H9 (cell line): ENCODE measurements at regions not wholly inside any gene's neighbourhood (a gene's known extent, or its start where the extent isn't known, plus 50 kb on each side); places are given as distances from the start of the nearest gene placed in this dataset.

Source experiments
- DNase-seq: peaks from one replicate; pipeline ENCODE4 v3.0.0-alpha.2; 2017
- H2AFZ ChIP-seq: one replicate; pipeline ENCODE4 v1.6.1; 2013; ENCODE audit warnings: mild to moderate bottlenecking, low read length, control low read depth, moderate library complexity
- H2AK5ac ChIP-seq: 2 replicates; pipeline ENCODE4 v1.6.1; 2013; ENCODE audit warnings: low read length, control low read depth, mixed read lengths; ENCODE audit not compliant: insufficient read length
- H2BK120ac ChIP-seq: one replicate; pipeline ENCODE4 v1.6.1; 2013; ENCODE audit warnings: low read depth, mild to moderate bottlenecking, low read length, control low read depth, inconsistent platforms; ENCODE audit not compliant: poor library complexity, severe bottlenecking
- H2BK12ac ChIP-seq: 2 replicates; pipeline ENCODE4 v1.6.1; 2013; ENCODE audit warnings: low read length, control low read depth, mixed read lengths, low read depth; ENCODE audit not compliant: insufficient read length
- H2BK15ac ChIP-seq: 2 replicates; pipeline ENCODE4 v1.6.1; 2013; ENCODE audit warnings: low read depth, low read length, control low read depth
- H2BK20ac ChIP-seq: one replicate; pipeline ENCODE4 v1.6.1; 2013; ENCODE audit warnings: low read depth, mild to moderate bottlenecking, low read length, control low read depth, inconsistent platforms; ENCODE audit not compliant: poor library complexity, severe bottlenecking
- H2BK5ac ChIP-seq: 2 replicates; pipeline ENCODE4 v1.6.1; 2013; ENCODE audit warnings: low read length, control low read depth, mixed read lengths; ENCODE audit not compliant: insufficient read length
- H3K14ac ChIP-seq: 2 replicates; pipeline ENCODE4 v1.6.1; 2013; ENCODE audit warnings: low read length, control low read depth; ENCODE audit not compliant: insufficient read depth
- H3K18ac ChIP-seq: 2 replicates; pipeline ENCODE4 v1.6.1; 2013; ENCODE audit warnings: low read depth, mild to moderate bottlenecking, mixed read lengths, low read length, control low read depth; ENCODE audit not compliant: insufficient read length
- H3K23ac ChIP-seq: 2 replicates; pipeline ENCODE4 v1.6.1; 2013; ENCODE audit warnings: low read length, control low read depth, mixed read lengths, low read depth; ENCODE audit not compliant: insufficient read length
- H3K23me2 ChIP-seq: 2 replicates; pipeline ENCODE4 v1.6.1; 2013; ENCODE audit warnings: low read depth, mild to moderate bottlenecking, mixed read lengths, low read length, control low read depth; ENCODE audit not compliant: insufficient read length, poor library complexity, severe bottlenecking
- H3K27ac ChIP-seq: 2 replicates; pipeline ENCODE4 v1.5.1; 2013; ENCODE audit warnings: low read length, control low read depth, mixed read lengths, low read depth; ENCODE audit not compliant: insufficient read length
- H3K27me3 ChIP-seq: 2 replicates; pipeline ENCODE4 v1.6.1; 2013; ENCODE audit warnings: low read length, control low read depth, inconsistent platforms; ENCODE audit not compliant: insufficient read depth
- H3K4ac ChIP-seq: 2 replicates; pipeline ENCODE4 v1.6.1; 2013; ENCODE audit warnings: low read depth, mild to moderate bottlenecking, control low read depth, inconsistent platforms, low read length, moderate library complexity
- H3K4me1 ChIP-seq: 2 replicates; pipeline ENCODE4 v1.6.1; 2013; ENCODE audit warnings: low read length, control low read depth, inconsistent platforms; ENCODE audit not compliant: insufficient read depth
- H3K4me2 ChIP-seq: 2 replicates; pipeline ENCODE4 v1.6.1; 2013; ENCODE audit warnings: low read length, control low read depth, mixed read lengths; ENCODE audit not compliant: insufficient read length, insufficient read depth
- H3K56ac ChIP-seq: 2 replicates; pipeline ENCODE4 v1.6.1; 2013; ENCODE audit warnings: low read depth, mild to moderate bottlenecking, mixed read lengths, low read length, control low read depth; ENCODE audit not compliant: insufficient read length
- H3K79me1 ChIP-seq: 2 replicates; pipeline ENCODE4 v1.6.1; 2013; ENCODE audit warnings: low read depth, mild to moderate bottlenecking, moderate library complexity, low read length, control low read depth, inconsistent platforms; ENCODE audit not compliant: insufficient read depth, poor library complexity, severe bottlenecking
- H3K79me2 ChIP-seq: 2 replicates; pipeline ENCODE4 v1.6.1; 2013; ENCODE audit warnings: low read length, control low read depth, inconsistent platforms; ENCODE audit not compliant: insufficient read depth
- H3K9ac ChIP-seq: 2 replicates; pipeline ENCODE4 v1.6.1; 2013; ENCODE audit warnings: low read length, control low read depth, mixed read lengths; ENCODE audit not compliant: insufficient read length; ENCODE audit errors: extremely low read depth
- H3K9me3 ChIP-seq: one replicate; pipeline ENCODE4 v1.6.1; 2013; ENCODE audit warnings: low read depth, low read length, inconsistent platforms; ENCODE audit not compliant: control insufficient read depth
- H3T11ph ChIP-seq: one replicate; pipeline ENCODE4 v1.6.1; 2013; ENCODE audit warnings: mild to moderate bottlenecking, low read length, control low read depth, inconsistent platforms
- H4K20me1 ChIP-seq: one replicate; pipeline ENCODE4 v1.6.1; 2013; ENCODE audit not compliant: control insufficient read depth, insufficient read length, insufficient read depth
- H4K5ac ChIP-seq: 2 replicates; pipeline ENCODE4 v1.6.1; 2013; ENCODE audit warnings: low read depth, mild to moderate bottlenecking, mixed read lengths, low read length, control low read depth; ENCODE audit not compliant: insufficient read length
- H4K8ac ChIP-seq: replicated peaks from 2 replicates; pipeline ENCODE4 v1.6.1; 2013; ENCODE audit warnings: low read length, control low read depth, mixed read lengths, low read depth; ENCODE audit not compliant: insufficient read length
- H4K91ac ChIP-seq: 2 replicates; pipeline ENCODE4 v1.6.1; 2013; ENCODE audit warnings: low read depth, mild to moderate bottlenecking, moderate library complexity, mixed read lengths, low read length, control low read depth; ENCODE audit not compliant: insufficient read length
- H3K27ac Mint-ChIP-seq, 3 experiments: 2 replicates in 2 of 3; 3 replicates in 1 of 3; pipeline ENCODE4 v1.8.0; 2020 to 2021; ENCODE audit warnings: mixed read lengths in 3 of 3, mild to moderate bottlenecking in 1 of 3, moderate library complexity in 1 of 3
- H3K27me3 Mint-ChIP-seq: 2 replicates; pipeline ENCODE4 v1.8.0; 2021; ENCODE audit warnings: low read depth, mild to moderate bottlenecking, moderate library complexity, mixed read lengths
- H3K36me3 Mint-ChIP-seq, 3 experiments: 2 replicates in 2 of 3; 3 replicates in 1 of 3; pipeline ENCODE4 v1.8.0; 2020 to 2021; ENCODE audit warnings: low read depth in 3 of 3, mixed read lengths in 3 of 3; ENCODE audit not compliant: insufficient read depth in 1 of 3
- H3K4me1 Mint-ChIP-seq, 2 experiments: 2 replicates each; pipeline ENCODE4 v1.8.0; 2020; ENCODE audit warnings: mixed read lengths in 2 of 2
- H3K4me3 Mint-ChIP-seq, 2 experiments: 2 replicates in 1 of 2; 3 replicates in 1 of 2; pipeline ENCODE4 v1.8.0; 2020 to 2021; ENCODE audit warnings: mild to moderate bottlenecking in 2 of 2, mixed read lengths in 2 of 2, moderate library complexity in 1 of 2
- H3K9me3 Mint-ChIP-seq, 2 experiments: 2 replicates in 1 of 2; 3 replicates in 1 of 2; pipeline ENCODE4 v1.8.0; 2020; ENCODE audit warnings: mild to moderate bottlenecking in 2 of 2, mixed read lengths in 2 of 2, moderate library complexity in 1 of 2
- WGBS: extraction: QIAGEN DNeasy Blood & Tissue Kit; methylation state at CpG from one replicate; pipeline ENCODE4 v1.1.7; 2013; ENCODE audit warnings: missing lambda C conversion rate, low lambda C conversion rate, mixed read lengths; ENCODE audit not compliant: insufficient read length; ENCODE audit errors: extremely low coverage; 5-methylcytosine and 5-hydroxymethylcytosine counted together
- TF ChIP-seq, protein P1 (sequence below): fragments of 200-600 bp; sonication (generic); conservative IDR thresholded peaks from 3 replicates; pipeline ENCODE4 v1.8.0; 2021; ENCODE audit warnings: antibody characterized with exemption, mild to moderate bottlenecking

DNA sequence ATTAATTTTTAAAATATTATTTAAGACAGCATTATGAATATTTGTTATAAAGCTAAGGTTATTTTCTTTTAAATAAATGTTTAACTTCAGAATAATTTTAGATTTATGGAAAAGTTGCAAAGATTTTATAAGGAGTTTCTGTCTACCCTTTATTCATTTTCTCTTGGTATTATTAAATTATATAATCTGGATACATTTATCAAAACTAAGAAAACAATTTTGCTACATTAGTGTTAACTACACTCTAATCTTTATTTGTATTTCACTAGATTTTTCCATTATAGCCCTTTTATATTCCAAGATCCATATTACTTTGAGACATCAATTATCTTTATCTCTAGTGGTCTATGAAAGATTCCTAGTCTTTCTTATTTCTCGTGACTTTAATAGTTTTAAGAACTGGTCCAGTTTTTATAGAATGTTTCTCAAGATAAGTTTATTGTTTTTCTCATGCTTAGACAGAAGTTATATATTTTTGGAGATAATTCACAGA is 1243.7 kb upstream of the PCDH9 start:
- H2BK15ac ChIP-seq = no peak overlapping the region
- H3K23me2 ChIP-seq = no peaks in the 10 kb centered on the region
- no peak overlapping the region for H2AK5ac ChIP-seq
- H3K9ac ChIP-seq = no peak overlapping the region
- no peaks in the 10 kb centered on the region for H3K79me2 ChIP-seq
- no CpG with 5 or more reads among the region's 1 CpG for WGBS
- no peak overlapping the region for H4K91ac ChIP-seq
- H2BK20ac ChIP-seq = no peak overlapping the region
- Mint-ChIP-seq H3K4me3 (no peak overlapping the region), H3K4me1 (no peaks in the 10 kb centered on the region), H3K9me3 (no peaks in the 10 kb centered on the region), H3K27me3 (no peaks in the 10 kb centered on the region), H3K36me3 (no peaks in the 10 kb centered on the region), H3K27ac (no peak overlapping the region)
- H3K56ac ChIP-seq = no peak overlapping the region
- no peak overlapping the region for H4K5ac ChIP-seq
- DNase-seq = no peak
- no peaks in the 10 kb centered on the region for H3K79me1 ChIP-seq
- no peak overlapping the region for H2BK12ac ChIP-seq
- no peak overlapping the region for H3K23ac ChIP-seq
- H2AFZ ChIP-seq = no peak overlapping the region
- H3K9me3 ChIP-seq = no peaks in the 10 kb centered on the region
- no peak overlapping the region for H3T11ph ChIP-seq
- H3K4me1 ChIP-seq = no peaks in the 10 kb centered on the region
- H2BK120ac ChIP-seq = no peak overlapping the region
- H3K14ac ChIP-seq = no peak overlapping the region
- H3K18ac ChIP-seq = no peak overlapping the region
- no peak overlapping the region for H3K27ac ChIP-seq
- no peak overlapping the region for H3K4ac ChIP-seq
- H2BK5ac ChIP-seq = no peak overlapping the region
- no peak overlapping the region for H3K4me2 ChIP-seq
- H3K27me3 ChIP-seq = no peaks in the 10 kb centered on the region
- H4K8ac ChIP-seq = no peak overlapping the region
- no peaks in the 10 kb centered on the region for H4K20me1 ChIP-seq
- TF ChIP-seq, protein P1, sequence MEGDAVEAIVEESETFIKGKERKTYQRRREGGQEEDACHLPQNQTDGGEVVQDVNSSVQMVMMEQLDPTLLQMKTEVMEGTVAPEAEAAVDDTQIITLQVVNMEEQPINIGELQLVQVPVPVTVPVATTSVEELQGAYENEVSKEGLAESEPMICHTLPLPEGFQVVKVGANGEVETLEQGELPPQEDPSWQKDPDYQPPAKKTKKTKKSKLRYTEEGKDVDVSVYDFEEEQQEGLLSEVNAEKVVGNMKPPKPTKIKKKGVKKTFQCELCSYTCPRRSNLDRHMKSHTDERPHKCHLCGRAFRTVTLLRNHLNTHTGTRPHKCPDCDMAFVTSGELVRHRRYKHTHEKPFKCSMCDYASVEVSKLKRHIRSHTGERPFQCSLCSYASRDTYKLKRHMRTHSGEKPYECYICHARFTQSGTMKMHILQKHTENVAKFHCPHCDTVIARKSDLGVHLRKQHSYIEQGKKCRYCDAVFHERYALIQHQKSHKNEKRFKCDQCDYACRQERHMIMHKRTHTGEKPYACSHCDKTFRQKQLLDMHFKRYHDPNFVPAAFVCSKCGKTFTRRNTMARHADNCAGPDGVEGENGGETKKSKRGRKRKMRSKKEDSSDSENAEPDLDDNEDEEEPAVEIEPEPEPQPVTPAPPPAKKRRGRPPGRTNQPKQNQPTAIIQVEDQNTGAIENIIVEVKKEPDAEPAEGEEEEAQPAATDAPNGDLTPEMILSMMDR = no peak
